GM12878 (cell line): ENCODE measurements at regions not wholly inside any gene's neighbourhood (a gene's known extent, or its start where the extent isn't known, plus 50 kb on each side); places are given as distances from the start of the nearest gene placed in this dataset.

Experiments used
- ATF2 ChIP-seq: IDR thresholded peaks from 2 replicates; pipeline ENCODE4 v1.6.1; 2012; ENCODE audit warnings: low read length, inconsistent platforms
- HDAC6 ChIP-seq: fragments of 200-600 bp; sonication (generic); IDR thresholded peaks from one replicate; pipeline ENCODE4 v1.8.0; 2017; ENCODE audit warnings: antibody characterized with exemption; ENCODE audit not compliant: unreplicated experiment

GRCh38 chr17:77564278-77564920, 394.1 kb upstream of the TNRC6C start:
- TF ChIP-seq ATF2 = no peak
- no peak for TF ChIP-seq HDAC6
